GM19467 (cell line): ENCODE measurements at regions not wholly inside any gene's neighbourhood (a gene's known extent, or its start where the extent isn't known, plus 50 kb on each side); places are given as distances from the start of the nearest gene placed in this dataset.
A peak's percentile ranks its signal among the peaks of the same experiment; 100 is the strongest.
"Not testable (repeated sequence)": the region's sequence is repeated elsewhere in the genome, so short reads cannot be mapped to it uniquely, and the experiment has no call there.

Experiments
- ATAC-seq: cut with Tn5 transposase; IDR thresholded peaks from one replicate; pipeline ENCODE4 v1.9.1; 2021; ENCODE audit warnings: mild to moderate bottlenecking, moderate library complexity; ENCODE audit not compliant: unreplicated experiment

GRCh38 chr2:180559038-180559437, 421.4 kb upstream of the UBE2E3 start:
- no peak for ATAC-seq

- no peak for ATAC-seq
Observed at GRCh38 chr2:180555391-180555965, 424.9 kb upstream of the UBE2E3 start.

GRCh38 chr2:180554330-180554729, 426.1 kb upstream of the UBE2E3 start:
- ATAC-seq = no peak

GRCh38 chr2:180553094-180553715, 427.2 kb upstream of the UBE2E3 start:
- no peak for ATAC-seq

GRCh38 chr2:180542511-180542910, 437.9 kb upstream of the UBE2E3 start:
- ATAC-seq = no peak

GRCh38 chr2:180540761-180541160, 439.6 kb upstream of the UBE2E3 start:
- ATAC-seq = no peak

GRCh38 chr2:180539541-180539940, 440.9 kb upstream of the UBE2E3 start:
- no peak for ATAC-seq

- ATAC-seq = no peak
Observed at GRCh38 chr2:180535289-180535688, 445.1 kb upstream of the UBE2E3 start.

GRCh38 chr2:180531787-180532186, 448.6 kb upstream of the UBE2E3 start:
- not testable (repeated sequence) for ATAC-seq

GRCh38 chr2:180524499-180524898, 455.9 kb upstream of the UBE2E3 start:
- no peak for ATAC-seq

- no peak for ATAC-seq
Observed at GRCh38 chr2:180523621-180524340, 456.6 kb upstream of the UBE2E3 start.

- ATAC-seq = no peak
Observed at GRCh38 chr2:180520921-180521581, 459.4 kb upstream of the UBE2E3 start.

- ATAC-seq = no peak
Observed at GRCh38 chr2:180520206-180520605, 460.2 kb upstream of the UBE2E3 start.

GRCh38 chr2:180519276-180519675, 461.1 kb upstream of the UBE2E3 start:
- no peak for ATAC-seq

GRCh38 chr2:180516232-180516631, 464.2 kb upstream of the UBE2E3 start:
- ATAC-seq = peak; percentile 73

- no peak for ATAC-seq
Observed at GRCh38 chr2:180513389-180513788, 467.0 kb upstream of the UBE2E3 start.

- no peak for ATAC-seq
Observed at GRCh38 chr2:180508458-180508857, 471.9 kb upstream of the UBE2E3 start.

GRCh38 chr2:180507028-180507427, 473.4 kb upstream of the UBE2E3 start:
- ATAC-seq = no peak

- ATAC-seq = no peak
Observed at GRCh38 chr2:180505203-180505602, 475.2 kb upstream of the UBE2E3 start.

- no peak for ATAC-seq
Observed at GRCh38 chr2:180497621-180498152, 482.7 kb upstream of the UBE2E3 start.

- no peak for ATAC-seq
Observed at GRCh38 chr2:180495606-180496005, 484.8 kb upstream of the UBE2E3 start.
